ENCODE measurements at regions not wholly inside any gene's neighbourhood (a gene's known extent, or its start where the extent isn't known, plus 50 kb on each side); places are given as distances from the start of the nearest gene placed in this dataset.

GRCh38 chr2:133780997-133781513 is 212.8 kb upstream of the NCKAP5 start:
- TF ChIP-seq CTCF (conservative IDR thresholded peaks at IDR 0.05; ENCODE audit: low read length) (no peak), EZH2phosphoT487 (IDR thresholded peaks at IDR 0.05; ENCODE audit: borderline replicate concordance) (no peak)

Data from Loucy (cell line).